CD4-positive, alpha-beta T cell treated with Interleukin-10 for 1 hour (primary cell): ENCODE measurements at regions not wholly inside any gene's neighbourhood (a gene's known extent, or its start where the extent isn't known, plus 50 kb on each side); places are given as distances from the start of the nearest gene placed in this dataset.

ENCODE experiments used
- DNase-seq: peaks from one replicate; pipeline ENCODE4 v3.0.0-alpha.2; 2020

DNA sequence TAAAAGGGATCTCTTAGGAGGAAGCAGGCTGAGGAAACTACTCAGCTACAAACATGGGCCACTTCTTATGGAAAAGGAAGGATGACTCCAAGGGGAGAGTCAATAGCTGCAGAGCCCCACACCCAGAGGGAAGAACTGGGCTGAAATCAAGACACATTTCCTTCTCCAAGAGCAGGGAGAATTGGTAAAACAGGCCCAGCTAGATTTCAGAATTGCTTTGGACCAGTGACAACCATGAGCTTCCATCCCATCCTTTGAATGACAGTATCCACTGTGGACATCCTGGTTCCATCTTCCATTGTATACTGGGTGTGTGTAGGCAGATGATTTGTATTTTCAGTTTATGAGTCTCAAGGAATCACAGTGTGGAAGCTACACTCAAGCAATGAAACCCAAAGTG is 267.5 kb downstream of the IRF8 start:
- no peak for DNase-seq

DNA sequence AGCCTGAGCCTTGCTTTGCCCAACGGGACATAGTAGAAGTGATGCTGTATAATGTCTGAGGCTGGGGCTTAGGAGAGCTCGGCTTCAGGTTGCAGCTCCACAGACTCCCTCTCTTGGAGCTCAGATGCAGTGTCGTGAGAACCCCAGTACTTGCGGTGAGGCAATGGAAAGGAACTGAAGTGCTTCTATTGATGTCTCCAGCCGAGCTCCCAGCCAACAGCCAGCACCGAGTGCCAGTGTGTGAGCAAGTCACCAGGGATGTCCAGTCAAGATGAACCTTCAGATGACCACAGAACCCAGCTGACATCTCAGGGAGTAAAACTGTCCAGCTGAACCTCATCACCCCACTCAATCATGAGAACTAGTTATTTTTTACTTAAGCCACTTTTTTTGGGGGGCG is 268.1 kb downstream of the IRF8 start:
- no peak for DNase-seq

DNA sequence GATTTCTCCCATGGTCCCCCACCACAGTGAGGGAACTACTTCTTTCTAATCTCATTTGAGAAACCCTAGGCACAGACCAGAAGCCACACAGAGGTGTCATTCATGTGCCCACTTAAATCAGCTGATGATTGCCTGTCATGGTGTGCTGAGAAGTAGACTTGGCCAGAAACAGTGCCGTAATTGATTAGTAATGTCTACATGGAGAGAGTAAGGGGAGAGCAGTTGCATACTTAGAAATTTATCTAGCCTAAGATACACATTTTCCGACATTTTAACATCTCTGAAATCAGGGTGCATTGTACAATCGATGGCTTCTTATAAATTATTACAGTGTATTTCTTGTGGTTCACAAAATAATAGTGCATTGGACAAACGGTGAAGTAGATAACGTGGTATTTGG is 271.8 kb downstream of the IRF8 start:
- no peak for DNase-seq

DNA sequence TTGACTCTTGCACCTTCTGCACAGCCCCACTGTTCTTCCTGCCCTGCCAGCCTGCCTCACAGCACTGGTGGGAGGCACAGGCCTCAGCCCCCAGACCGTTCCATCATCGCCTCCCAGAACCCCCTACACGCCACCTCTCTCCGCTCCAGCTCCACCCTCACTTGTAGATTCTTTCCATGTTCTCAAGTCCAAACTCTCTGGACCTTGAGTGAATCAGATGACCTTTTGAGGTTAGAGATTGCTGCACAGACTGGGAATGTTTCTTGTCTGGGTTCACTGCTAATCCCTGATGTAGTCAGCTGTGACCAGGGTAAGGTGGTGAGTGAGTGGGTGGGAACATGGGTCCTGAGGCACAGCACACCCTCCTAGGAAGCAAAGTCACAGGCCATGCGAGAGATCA is 272.4 kb downstream of the IRF8 start:
- no peak for DNase-seq

DNA sequence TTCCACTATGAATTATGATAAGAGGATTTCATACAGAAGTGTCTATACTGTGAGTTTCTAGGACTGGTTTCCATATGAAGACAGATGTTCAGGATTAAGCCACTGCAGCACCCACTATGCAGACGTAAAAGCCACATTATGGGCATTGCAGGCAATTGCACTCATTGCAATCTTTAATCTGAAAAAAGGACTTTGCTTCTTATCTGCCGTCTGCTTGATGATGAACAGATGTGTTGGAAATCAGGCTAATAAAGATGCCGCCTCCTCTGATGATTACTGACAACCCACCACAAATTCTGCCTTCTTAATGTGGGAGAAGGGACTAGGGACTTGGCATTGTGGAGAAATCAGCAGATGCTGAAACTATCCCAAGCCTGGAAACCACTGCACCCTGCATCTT is 276.9 kb downstream of the IRF8 start:
- DNase-seq: no peak

GRCh38 chr16:86176462-86176861 is 277.5 kb downstream of the IRF8 start:
- DNase-seq: no peak

GRCh38 chr16:86180244-86180643 is 281.3 kb downstream of the IRF8 start:
- no peak for DNase-seq

- DNase-seq: no peak
These were observed 281.8 kb downstream of the IRF8 start for GRCh38 chr16:86180780-86181179.

GRCh38 chr16:86181526-86181925 is 282.6 kb downstream of the IRF8 start:
- no peak for DNase-seq

DNA sequence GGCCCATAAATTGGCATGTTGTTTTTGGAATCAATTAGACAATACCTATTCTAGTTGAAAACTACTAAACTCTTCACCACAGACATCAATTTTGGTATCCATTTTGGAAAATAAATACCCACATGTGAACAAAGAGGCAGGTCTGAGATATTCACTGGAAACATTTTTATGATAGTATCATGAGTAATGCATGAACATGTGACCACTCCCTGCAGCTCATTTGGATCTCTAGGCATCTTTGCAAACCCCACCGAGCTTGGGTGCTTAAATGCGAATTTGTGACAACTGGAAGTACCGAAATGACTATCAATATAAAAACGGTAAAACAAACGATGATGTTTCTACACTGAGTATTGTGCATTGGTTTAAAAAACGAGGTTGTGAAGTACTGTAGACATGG is 285.2 kb downstream of the IRF8 start:
- DNase-seq: no peak

GRCh38 chr16:86185089-86185488 is 286.1 kb downstream of the IRF8 start:
- DNase-seq: no peak

- DNase-seq: no peak
These were observed 287.4 kb downstream of the IRF8 start for GRCh38 chr16:86186313-86186712.

DNA sequence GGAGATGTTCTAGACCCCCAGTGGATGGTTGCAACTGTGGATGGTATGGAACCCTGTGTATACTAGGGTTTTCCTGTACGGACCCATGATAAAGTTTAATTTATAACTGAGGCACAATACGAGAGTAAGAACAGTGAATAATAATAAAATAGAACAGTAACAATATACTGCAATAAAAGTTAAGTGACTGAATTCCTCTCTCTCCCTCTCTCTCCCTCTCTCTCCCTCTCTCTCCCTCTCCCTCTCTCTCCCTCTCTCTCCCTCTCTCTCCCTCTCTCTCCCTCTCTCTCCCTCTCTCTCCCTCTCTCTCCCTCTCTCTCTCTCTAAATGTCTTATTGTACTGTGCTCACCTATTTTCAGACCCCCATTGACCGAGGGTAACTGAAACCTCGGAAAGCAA is 291.0 kb downstream of the IRF8 start:
- DNase-seq: no peak

- no peak for DNase-seq
These were observed 292.7 kb downstream of the IRF8 start for GRCh38 chr16:86191663-86192062.

GRCh38 chr16:86193528-86194193 is 294.7 kb downstream of the IRF8 start:
- DNase-seq: no peak

- no peak for DNase-seq
These were observed 297.1 kb downstream of the IRF8 start for GRCh38 chr16:86195863-86196630.

DNA sequence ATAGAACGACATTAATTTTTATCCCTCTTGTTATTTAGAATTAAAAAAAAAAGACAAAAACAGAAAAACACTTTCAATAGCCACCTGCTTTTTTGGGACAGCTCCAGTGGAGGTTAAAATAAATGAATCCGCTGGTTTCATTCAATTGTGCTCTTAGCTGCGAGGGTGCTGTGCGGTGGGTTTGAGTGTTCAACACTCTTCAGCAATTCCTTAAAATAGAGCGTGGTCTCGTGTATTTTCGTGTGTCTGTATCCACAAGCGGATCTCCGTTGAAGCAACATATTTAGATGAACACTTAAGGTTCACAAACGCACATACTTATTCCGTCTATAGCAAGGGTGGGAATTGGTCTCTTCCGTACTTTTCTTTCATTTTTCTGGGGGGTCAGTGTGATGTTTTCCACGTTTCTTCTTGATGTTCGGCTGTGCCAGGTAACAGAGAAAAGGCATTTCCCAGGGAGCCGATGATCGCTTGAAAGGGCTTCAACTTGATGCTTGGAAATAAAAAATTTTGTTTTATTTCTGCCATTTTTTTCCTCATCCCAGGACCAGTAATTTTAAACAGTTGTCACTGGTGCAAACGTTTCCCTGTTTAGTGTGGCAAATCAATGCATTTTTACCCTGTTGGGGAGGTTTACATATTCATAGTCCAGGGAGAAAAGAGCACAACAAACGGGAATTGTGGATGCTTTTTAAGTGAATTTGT is 297.9 kb downstream of the IRF8 start:
- no peak for DNase-seq

GRCh38 chr16:86198206-86199118 is 299.5 kb downstream of the IRF8 start:
- no peak for DNase-seq

DNA sequence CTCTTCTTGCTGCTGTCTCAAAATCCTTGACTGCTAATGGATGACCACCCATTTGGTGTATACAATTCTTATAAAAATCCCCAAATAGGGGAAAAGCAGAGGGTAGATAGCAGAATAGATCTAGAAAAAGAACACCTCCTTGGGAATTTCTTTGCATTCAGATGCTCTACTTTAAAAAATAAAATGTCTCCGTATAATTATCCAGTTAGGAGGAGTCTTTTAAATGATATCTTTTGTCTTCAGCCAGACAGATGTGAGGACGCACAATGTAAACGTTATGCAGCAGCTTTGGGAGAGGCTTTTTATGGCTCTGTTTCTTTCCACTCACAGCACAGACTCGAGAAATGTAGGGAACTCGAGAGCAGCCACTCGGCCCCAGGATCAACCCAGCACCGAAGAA is 300.2 kb downstream of the IRF8 start:
- no peak for DNase-seq

GRCh38 chr16:86199871-86200695 is 301.1 kb downstream of the IRF8 start:
- no peak for DNase-seq

DNA sequence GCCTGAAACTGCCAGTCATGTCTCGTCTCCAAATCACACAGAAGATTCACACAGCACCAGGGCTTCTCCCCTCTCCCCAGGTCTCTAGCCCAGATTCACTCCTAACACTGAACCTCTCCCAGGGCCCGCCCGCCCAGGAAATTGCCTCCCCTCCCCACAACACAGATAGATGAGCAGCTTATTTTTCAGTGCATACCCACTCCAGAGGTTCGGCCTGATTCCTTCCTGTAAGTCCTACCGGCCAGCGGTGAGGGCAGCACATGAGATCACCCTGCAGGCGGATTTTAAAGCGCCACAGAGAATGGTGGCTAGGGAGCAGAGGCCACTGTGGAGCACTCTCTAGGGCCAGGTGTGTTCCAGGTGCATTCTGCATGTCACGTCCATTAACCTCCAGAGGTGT is 301.8 kb downstream of the IRF8 start:
- DNase-seq: no peak

DNA sequence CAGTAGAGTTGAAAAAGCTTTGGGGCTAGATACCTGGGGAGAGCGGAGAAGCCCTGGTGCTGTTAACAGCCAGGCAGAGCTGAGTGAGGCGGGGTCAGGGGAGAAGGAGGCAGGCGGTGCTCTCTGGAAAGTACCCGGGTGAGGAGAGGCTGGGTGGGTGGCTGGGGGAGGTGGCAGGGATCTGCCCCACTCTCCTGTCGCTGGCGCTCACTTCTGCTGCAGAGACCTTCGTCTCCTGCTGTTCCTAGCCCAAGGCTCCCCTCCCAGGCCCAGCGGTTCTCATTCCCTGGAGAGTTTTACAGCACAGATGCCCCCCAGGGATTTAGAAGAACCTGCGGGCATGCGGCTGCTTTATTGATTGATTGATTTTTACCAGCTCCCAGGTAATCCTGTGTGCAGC is 302.8 kb downstream of the IRF8 start:
- no peak for DNase-seq
